Frontal cortex (tissue), 3 donors: ENCODE measurements at regions not wholly inside any gene's neighbourhood (a gene's known extent, or its start where the extent isn't known, plus 50 kb on each side); places are given as distances from the start of the nearest gene placed in this dataset.

Experiments used
- DNase-seq, 2 donors: peaks; one replicate each; pipeline ENCODE4 v3.0.0; 2012; ENCODE audit warnings: low spot score in 2 of 2
- FAIRE-seq: peaks from 2 replicates; lab custom pipeline; 2012; peaks lifted over from hg19 to GRCh38; lab: Jason Lieb, UNC
- donor health status: control.
- donor health status: control.
- donor health status: control.

- DNase-seq (no peak), FAIRE-seq (no peak)
These were observed 90.9 kb upstream of the SMNDC1 start for GRCh38 chr10:110395350-110396283.

DNA sequence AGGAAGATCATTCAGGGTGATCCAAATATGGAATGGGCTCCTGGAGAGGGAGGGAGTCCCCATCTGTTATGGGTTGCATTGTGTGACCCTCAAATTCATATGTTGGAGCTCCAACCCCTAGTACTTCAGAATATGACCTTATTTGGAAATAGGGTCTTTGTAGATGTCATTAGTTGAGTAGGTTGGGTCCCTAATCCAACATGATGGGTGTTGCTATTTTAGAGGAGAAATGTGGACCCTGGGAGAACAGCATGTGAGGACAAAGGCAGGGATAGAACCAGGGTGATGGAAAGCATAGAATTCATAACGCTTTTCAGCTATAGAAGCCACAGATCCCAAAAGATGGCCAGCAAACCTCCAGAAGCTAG is 91.5 kb upstream of the SMNDC1 start:
- no peak for DNase-seq
- FAIRE-seq, result no peak

DNA sequence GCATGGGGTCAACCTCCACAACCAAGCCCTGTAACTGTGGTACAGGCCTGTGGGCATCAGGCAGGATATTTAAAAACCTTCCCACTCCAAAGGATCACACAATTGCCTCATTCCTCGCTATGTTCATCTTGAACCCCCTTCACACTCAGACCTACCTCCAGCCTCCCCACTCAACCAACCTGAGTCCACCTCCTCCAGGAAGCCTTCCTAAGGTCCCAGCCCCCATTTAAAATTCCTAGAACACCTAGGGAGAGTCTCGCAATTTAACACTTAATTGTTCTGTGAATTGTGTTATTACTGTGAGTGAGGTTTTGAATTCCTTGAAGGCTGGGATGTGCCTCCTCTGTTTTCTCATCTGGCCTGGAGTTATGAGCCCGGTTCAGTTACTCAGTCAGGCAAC is 93.1 kb upstream of the SMNDC1 start:
- DNase-seq (no peak), FAIRE-seq (no peak)

- DNase-seq (no peak), FAIRE-seq (no peak)
These were observed 93.8 kb upstream of the SMNDC1 start for GRCh38 chr10:110398419-110399105.

DNA sequence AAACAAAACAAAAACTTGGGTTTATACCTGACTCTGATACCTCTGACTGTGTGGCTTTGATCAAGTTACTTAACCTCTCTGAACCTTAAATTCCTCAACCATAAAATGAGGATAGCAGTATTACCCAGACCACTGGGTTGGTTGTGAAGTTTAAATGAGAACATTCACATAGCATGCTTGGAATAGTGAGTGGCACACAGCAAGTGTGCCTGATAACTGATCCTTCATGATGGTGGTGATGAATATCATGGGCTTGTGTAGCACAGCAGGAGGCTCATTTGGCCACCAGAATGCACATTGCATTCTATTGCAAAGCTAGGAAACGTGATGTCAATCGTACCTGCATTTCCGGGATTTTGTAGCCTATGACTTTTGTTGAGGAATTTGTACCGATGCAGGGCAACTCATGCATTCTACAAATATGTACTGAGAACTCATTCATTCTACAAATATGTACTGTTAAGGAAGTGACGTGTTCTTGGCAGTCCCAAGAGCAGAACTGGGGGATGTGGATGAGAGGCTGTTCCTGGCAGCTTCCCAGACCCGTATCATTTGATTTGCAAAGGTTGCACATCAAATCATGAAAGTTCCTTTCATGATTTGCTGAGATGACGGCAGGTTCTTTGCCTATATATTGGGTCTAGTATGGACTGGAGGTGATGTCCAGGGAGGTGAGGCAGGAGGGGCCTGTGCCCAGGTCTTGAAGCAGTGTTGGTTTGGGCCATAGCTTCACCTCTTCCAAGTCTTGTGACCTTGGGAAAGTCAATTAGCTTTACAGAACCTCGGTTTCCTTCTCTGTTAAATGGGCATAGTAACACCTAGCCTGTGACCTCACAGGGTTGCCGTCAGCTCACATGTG is 94.6 kb upstream of the SMNDC1 start:
- DNase-seq (no peak), FAIRE-seq (no peak)

GRCh38 chr10:110399965-110400933 is 95.5 kb upstream of the SMNDC1 start:
- DNase-seq, result no peak

DNA sequence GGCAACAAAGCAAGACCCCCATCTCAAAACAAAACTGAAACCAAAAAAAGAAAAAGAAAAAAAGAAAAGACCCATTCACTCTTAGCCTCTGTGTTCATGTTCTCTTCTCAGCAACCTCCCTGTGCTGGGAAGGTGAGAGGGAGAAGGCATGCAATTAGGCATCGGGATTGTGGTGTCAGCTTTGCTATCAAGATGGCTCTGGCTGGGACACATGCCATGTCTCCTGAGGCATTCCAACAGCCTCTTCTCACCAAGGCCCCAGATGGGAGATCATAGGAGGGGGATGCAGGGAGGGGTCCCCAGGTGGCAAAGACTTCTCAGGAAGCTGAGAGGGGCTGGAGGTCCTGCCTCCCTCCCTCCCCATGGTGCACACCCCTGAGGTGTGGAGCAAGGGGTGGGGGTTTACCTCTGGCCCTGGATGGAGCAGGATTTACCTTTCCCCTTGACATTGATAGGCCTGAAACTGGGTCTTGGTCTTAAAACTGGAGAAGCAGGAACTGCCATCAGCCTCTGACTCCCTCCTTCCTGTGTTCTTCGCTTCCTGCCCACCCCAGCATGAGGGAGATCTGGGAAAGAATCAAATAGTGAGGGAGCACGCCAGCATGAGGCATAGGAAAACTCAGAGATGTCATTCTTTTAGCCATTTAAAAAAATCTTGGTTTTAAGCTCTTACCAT is 96.2 kb upstream of the DUSP5 start:
- no peak for FAIRE-seq
- DNase-seq, result no peak

More at GRCh38 chr10:110399965-110400933, 95.5 kb upstream of the SMNDC1 start:
- FAIRE-seq, result no peak

GRCh38 chr10:110402077-110402416 is 95.7 kb upstream of the DUSP5 start:
- DNase-seq (no peak), FAIRE-seq (no peak)

GRCh38 chr10:110403593-110403992 is 94.1 kb upstream of the DUSP5 start:
- FAIRE-seq, result no peak
- no peak for DNase-seq

DNA sequence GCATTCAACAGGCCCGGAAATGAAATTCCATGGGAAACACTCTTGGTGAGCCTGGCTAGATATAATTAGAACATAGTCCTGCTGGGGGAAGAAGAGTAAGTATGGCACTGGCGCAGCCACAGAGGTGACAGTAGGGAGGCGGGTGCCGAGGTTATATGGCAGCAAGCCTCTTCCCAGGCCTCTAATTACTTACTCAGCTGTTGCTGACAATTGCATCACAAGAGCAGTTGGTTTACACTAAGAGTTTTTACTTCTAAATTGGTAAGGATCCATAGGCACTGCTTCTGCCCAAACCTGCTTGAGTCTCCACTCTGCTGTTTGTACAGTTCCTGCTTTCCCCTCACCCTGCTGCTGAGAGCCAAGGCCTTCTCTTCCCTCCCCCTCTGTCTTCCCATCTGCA is 93.3 kb upstream of the DUSP5 start:
- FAIRE-seq (no peak), DNase-seq (no peak)

DNA sequence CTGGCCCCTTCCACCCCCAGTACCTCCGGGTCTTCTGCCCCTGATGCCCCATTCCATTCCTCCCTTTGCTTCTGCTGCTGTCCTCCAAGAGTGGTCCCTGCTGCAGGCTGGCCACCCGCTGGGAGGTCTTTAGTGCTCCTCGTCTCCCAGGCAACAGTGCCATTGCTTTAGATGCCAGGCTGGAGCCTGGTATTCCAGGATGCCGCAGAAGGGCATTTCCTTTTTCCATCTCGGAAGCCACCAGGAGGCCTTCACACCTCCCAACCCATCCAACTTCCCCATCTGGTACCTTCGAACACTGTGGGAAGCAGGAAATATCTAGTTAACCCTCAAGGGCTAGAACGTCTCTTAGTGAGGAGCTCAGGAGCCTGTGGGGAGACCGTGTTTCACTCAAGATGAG is 92.9 kb upstream of the DUSP5 start:
- FAIRE-seq (no peak), DNase-seq (no peak)

DNA sequence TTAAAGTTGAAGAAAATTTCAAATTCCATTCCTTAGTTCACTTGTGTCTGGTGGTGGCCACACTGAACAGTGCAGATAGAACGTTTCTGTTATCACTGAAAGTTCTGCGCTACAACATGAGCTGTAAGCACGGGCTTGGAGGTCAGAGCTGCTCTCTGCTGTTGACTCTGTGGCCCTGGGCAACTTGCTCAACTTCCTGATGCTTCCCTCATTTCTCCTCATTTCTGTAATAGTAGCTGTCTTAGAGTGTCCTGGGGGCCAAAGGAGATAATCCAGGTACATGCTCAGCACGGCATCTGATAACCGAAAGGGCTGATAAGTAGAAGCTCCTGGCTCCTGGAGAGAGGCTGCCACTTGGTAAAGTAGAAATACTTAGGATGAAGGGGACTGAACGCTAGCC is 92.3 kb upstream of the DUSP5 start:
- FAIRE-seq, result no peak

GRCh38 chr10:110407301-110408170 is 90.2 kb upstream of the DUSP5 start:
- FAIRE-seq, result no peak

More for the DNA sequence above, 92.3 kb upstream of the DUSP5 start:
- DNase-seq, result no peak

DNA sequence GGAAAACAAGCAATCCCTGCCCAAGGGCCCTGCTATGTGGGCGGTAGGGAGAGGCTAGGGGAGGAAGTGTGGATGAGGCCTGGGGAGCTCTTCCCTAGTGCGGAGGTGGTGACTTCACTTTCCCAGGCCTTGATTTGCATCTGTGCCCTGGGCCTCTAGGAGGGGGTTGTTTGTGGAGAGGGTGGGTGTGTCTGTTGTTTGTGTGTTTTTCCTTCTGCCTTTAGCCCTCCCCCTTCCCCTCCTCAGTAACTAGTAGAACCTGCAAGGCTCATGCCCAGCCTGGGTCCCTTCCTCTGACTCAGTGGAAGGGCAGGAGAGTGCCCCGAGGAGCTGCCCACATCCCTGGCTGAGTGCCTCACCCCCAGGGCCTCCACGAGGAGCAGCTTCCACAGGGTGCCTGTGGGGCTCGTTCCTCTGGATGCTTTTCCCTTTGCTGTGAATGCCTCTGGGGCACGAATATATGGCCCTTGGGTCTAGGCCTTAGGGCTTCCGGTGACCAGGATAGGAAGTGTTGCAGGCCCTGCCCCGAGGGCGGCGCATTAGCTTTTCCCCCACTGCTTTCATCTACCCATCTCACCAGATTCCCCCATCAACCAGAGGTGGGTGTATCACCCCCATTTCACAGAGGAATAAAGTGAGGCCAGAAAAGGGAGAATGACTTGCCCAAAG is 89.4 kb upstream of the DUSP5 start:
- DNase-seq, result no peak
- FAIRE-seq, result no peak

More at GRCh38 chr10:110407301-110408170, 90.2 kb upstream of the DUSP5 start:
- no peak for DNase-seq

DNA sequence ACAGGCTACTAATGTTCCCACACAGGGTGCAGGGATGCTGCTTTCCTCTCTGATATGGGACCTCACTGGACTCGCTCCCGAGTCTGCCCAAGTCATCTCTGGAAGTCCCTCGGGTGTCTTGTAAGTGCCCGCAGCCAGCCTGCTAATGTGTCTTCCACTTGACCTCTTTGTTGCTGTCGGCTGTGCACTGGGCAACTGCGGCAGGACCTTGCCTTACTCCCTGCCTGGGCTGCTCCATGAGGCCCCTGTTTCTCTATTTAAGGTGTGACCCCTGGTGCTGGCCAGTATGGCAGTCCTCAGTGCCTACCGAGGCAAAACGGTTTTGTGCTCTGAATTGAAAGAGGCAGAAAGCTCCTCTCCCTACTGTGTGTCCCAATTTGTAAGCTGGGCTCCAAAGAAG is 88.8 kb upstream of the DUSP5 start:
- no peak for DNase-seq
- FAIRE-seq, result no peak

DNA sequence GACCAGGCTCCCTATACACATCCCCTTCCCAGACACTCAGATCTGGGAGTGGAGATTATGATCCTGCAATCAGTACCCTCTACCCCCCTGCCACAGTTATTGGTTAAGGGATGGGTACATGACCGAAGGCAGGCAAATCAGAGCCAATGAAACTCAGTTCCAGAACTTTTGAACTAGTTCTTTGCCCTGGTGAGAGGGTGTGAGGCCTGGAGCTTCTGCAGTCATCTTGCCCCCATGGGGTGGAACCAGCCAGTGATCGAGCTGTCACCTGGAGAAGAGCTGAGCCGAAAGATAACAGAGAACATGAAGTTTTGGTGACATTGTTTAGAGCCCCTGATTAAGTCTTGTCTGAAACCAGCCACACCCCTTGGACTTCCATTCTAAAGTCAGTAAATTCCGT is 88.2 kb upstream of the DUSP5 start:
- DNase-seq (no peak), FAIRE-seq (no peak)

- no peak for FAIRE-seq
- DNase-seq, result no peak
These were observed 87.8 kb upstream of the DUSP5 start for GRCh38 chr10:110409926-110410325.
